ENCODE measurements at regions not wholly inside any gene's neighbourhood (a gene's known extent, or its start where the extent isn't known, plus 50 kb on each side); places are given as distances from the start of the nearest gene placed in this dataset.

DNA sequence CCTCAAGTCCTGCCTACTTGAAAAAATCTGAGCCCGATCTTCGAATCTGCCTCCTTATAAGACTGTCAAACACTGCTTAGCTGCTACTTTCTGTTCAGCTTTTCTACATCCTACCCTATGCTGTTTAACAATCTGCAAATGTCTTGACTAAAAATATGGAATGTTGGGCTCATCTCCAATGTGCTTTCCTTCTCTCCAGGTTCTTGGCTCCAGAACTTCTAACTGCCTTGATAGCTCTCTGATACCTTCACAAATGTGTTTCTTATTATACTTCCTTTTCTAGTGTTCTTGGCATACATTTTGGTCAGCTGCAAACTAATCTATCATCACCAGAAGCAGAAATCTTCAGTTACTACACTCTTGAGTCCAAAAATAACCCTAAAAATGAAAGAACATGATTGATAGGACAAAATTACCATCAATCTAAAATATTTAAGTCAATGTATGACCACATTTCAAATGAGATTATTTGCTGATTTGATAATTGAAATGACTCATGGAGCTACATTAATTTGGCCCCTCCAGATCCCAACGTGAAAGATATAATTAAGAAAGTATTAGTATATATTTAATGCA, 372.3 kb upstream of the MON1B start:
- no peak for TF ChIP-seq EP300 (IDR thresholded peaks at IDR 0.05)
- TF ChIP-seq, protein P1, sequence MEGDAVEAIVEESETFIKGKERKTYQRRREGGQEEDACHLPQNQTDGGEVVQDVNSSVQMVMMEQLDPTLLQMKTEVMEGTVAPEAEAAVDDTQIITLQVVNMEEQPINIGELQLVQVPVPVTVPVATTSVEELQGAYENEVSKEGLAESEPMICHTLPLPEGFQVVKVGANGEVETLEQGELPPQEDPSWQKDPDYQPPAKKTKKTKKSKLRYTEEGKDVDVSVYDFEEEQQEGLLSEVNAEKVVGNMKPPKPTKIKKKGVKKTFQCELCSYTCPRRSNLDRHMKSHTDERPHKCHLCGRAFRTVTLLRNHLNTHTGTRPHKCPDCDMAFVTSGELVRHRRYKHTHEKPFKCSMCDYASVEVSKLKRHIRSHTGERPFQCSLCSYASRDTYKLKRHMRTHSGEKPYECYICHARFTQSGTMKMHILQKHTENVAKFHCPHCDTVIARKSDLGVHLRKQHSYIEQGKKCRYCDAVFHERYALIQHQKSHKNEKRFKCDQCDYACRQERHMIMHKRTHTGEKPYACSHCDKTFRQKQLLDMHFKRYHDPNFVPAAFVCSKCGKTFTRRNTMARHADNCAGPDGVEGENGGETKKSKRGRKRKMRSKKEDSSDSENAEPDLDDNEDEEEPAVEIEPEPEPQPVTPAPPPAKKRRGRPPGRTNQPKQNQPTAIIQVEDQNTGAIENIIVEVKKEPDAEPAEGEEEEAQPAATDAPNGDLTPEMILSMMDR (IDR thresholded peaks at IDR 0.05): no peak
- no peak for TF ChIP-seq POLR2AphosphoS5 (IDR thresholded peaks at IDR 0.05)
- TF ChIP-seq POLR2A (IDR thresholded peaks at IDR 0.05; ENCODE audit: low read depth): no peak
- DNase-seq (ENCODE audit: extremely low spot score): no peak
- WGBS: 32% methylated on average over 3 of the region's 3 CpGs
- Histone ChIP-seq H3K4me1 (peaks cover 0 to 9% (median 0%) of the 10 kb centered on the region in 4 donors), H3K27ac (replicated peaks in 1 of 4) (no peak overlapping the region), H3K9me3 (no peaks in the 10 kb centered on the region), H3K27me3 (no peaks in the 10 kb centered on the region), H3K36me3 (no peaks in the 10 kb centered on the region), H3K4me3 (no peak overlapping the region)
- intact Hi-C loops (cut with DNase I): no loop called here

DNA sequence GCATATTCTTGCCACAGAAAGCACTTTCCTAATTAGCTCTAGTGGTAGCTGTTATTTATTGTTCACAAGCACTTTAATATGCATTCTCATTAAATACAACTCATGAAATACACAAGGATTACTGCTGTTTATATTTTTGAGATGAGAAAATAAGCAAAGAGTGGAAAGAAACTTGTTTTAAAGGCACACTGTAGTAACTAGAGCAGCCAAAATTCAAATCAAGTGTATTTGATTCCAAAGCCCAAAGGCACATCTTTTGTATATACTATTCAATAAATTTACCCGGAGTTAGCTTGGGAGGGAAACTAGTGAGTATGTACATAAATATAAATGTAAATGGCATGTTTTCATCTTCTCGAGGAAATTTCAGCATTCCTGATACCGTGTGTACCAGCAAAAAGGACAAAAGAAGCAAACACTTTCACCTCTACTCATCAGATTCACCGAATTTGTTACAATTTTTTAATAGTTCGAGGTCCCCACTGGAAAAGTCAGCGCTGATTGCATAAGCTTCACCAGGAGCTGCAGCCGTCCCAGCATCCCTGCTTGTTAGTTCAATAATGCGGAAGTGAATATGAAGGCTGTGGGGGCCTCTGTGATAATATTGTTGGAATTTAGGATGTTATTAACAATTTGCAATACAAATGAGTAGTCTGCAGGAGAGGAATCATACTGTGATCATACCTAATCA, 371.6 kb upstream of the MON1B start:
- TF ChIP-seq POLR2A (IDR thresholded peaks at IDR 0.05; ENCODE audit: low read depth) (no peak), POLR2AphosphoS5 (IDR thresholded peaks at IDR 0.05) (no peak), EP300 (IDR thresholded peaks at IDR 0.05) (no peak)
- TF ChIP-seq, protein P1 (IDR thresholded peaks at IDR 0.05): no peak
- no peak for DNase-seq (ENCODE audit: extremely low spot score)
- Histone ChIP-seq H3K4me3 (no peak overlapping the region), H3K9me3 (no peaks in the 10 kb centered on the region), H3K27ac (replicated peaks in 1 of 4) (no peak overlapping the region), H3K27me3 (no peaks in the 10 kb centered on the region), H3K4me1 (peaks cover 0 to 9% (median 0%) of the 10 kb centered on the region in 4 donors), H3K36me3 (no peaks in the 10 kb centered on the region)
- 81% methylated on average over 8 of the region's 8 CpGs for WGBS
- intact Hi-C loops (cut with DNase I): no loop called here

DNA sequence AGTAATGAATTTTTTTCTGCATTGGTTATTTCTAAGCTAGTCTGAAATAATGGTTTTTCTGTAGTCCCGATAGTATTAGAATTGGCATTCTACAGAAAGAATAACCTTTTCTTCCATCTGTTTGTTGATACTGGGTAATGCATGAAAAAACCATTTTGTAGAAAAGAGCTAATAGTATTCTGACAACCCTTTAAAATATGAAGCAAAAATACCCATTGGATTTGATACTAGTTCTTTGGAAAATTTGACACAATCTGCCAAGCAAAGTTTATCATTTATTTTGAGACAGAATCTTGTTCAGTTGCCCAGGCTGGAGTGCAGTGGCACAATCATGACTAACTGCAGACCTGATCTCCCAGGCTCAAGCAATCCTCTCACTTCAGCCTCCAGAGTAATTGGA, 366.8 kb upstream of the MON1B start:
- WGBS: 73% methylated on average over 1 of the region's 1 CpG
- no peak overlapping the region for H3K4me3 ChIP-seq
- no peaks in the 10 kb centered on the region for H3K4me1 ChIP-seq
- intact Hi-C loops (cut with DNase I): no loop called here
- no peaks in the 10 kb centered on the region for H3K9me3 ChIP-seq
- no peaks in the 10 kb centered on the region for H3K27me3 ChIP-seq
- no peak for DNase-seq (ENCODE audit: extremely low spot score)
- no peak overlapping the region for H3K27ac ChIP-seq (replicated peaks in 1 of 4)
- no peaks in the 10 kb centered on the region for H3K36me3 ChIP-seq
- TF ChIP-seq, protein P1 (IDR thresholded peaks at IDR 0.05): no peak
- TF ChIP-seq POLR2A (IDR thresholded peaks at IDR 0.05; ENCODE audit: low read depth) (no peak), POLR2AphosphoS5 (IDR thresholded peaks at IDR 0.05) (no peak), EP300 (IDR thresholded peaks at IDR 0.05) (no peak)

DNA sequence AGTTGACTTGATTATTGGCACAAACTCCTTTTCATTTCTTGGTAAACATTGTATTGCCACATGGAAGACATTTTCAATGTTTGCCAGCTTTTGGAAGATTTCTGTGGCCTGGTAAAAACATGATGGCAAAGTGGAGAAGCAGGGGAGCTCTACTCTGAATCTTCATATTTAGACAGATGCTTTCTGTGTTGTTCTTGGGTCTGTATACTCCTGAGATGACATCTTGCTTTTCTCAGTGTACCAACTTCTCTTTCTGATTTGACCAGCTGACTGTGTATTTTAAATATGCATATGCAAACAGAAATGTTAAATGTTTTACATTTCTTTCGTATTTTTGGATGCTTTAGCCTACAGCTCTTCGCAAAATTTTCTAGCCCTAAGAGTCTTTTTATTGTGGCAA, 366.2 kb upstream of the MON1B start:
- Histone ChIP-seq H3K9me3 (no peaks in the 10 kb centered on the region), H3K27me3 (no peaks in the 10 kb centered on the region), H3K4me3 (no peak overlapping the region), H3K27ac (replicated peaks in 1 of 4) (no peak overlapping the region), H3K36me3 (no peaks in the 10 kb centered on the region), H3K4me1 (no peaks in the 10 kb centered on the region)
- WGBS: 88% methylated on average over 2 of the region's 2 CpGs
- no peak for TF ChIP-seq EP300 (IDR thresholded peaks at IDR 0.05)
- no peak for TF ChIP-seq POLR2AphosphoS5 (IDR thresholded peaks at IDR 0.05)
- TF ChIP-seq, protein P1 (IDR thresholded peaks at IDR 0.05): no peak
- no peak for TF ChIP-seq POLR2A (IDR thresholded peaks at IDR 0.05; ENCODE audit: low read depth)
- no peak for DNase-seq (ENCODE audit: extremely low spot score)
- intact Hi-C loops (cut with DNase I): no loop called here
